OCI-LY7 (cell line): ENCODE measurements at regions not wholly inside any gene's neighbourhood (a gene's known extent, or its start where the extent isn't known, plus 50 kb on each side); places are given as distances from the start of the nearest gene placed in this dataset.

Source experiments
- EZH2phosphoT487 ChIP-seq: fragments of 200-600 bp; sonication (generic); IDR thresholded peaks from 2 replicates; pipeline ENCODE4 v1.6.1; 2018; ENCODE audit warnings: low read depth, borderline replicate concordance, mild to moderate bottlenecking, mixed run types, antibody characterized with exemption, low read length, moderate library complexity, mixed read lengths
- TF ChIP-seq, protein P1 (sequence below): fragments of 200-600 bp; sonication (generic); conservative IDR thresholded peaks from 2 replicates; pipeline ENCODE4 v1.5.1; 2014; ENCODE audit warnings: mild to moderate bottlenecking, antibody characterized with exemption, low read length, moderate library complexity, mixed read lengths

DNA sequence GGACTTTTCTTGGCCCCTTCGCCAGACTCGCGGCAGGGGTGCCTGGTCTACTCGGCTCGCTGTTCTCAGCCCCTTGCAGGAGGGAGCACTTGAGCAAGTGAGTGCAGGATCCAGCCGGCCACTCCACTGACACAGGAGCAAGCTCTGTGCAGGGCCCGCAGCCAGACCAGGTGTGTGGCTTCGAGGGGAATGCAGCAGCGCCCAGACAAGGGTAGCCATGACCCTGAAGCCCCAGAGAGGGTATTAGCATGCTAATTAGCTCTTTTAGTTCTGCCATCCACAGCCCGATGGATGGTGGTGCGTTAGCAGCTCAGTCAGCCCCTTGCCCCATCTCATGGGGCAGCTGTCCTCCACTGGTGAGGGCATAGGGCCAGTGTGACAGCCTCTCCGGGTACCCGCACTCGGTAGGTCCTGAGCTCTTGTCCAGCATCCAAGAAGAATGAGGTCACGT, 103.2 kb upstream of the HS6ST1 start:
- TF ChIP-seq, protein P1, sequence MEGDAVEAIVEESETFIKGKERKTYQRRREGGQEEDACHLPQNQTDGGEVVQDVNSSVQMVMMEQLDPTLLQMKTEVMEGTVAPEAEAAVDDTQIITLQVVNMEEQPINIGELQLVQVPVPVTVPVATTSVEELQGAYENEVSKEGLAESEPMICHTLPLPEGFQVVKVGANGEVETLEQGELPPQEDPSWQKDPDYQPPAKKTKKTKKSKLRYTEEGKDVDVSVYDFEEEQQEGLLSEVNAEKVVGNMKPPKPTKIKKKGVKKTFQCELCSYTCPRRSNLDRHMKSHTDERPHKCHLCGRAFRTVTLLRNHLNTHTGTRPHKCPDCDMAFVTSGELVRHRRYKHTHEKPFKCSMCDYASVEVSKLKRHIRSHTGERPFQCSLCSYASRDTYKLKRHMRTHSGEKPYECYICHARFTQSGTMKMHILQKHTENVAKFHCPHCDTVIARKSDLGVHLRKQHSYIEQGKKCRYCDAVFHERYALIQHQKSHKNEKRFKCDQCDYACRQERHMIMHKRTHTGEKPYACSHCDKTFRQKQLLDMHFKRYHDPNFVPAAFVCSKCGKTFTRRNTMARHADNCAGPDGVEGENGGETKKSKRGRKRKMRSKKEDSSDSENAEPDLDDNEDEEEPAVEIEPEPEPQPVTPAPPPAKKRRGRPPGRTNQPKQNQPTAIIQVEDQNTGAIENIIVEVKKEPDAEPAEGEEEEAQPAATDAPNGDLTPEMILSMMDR, result no peak
- TF ChIP-seq EZH2phosphoT487, result no peak
